ENCODE measurements at regions not wholly inside any gene's neighbourhood (a gene's known extent, or its start where the extent isn't known, plus 50 kb on each side); places are given as distances from the start of the nearest gene placed in this dataset.

DNA sequence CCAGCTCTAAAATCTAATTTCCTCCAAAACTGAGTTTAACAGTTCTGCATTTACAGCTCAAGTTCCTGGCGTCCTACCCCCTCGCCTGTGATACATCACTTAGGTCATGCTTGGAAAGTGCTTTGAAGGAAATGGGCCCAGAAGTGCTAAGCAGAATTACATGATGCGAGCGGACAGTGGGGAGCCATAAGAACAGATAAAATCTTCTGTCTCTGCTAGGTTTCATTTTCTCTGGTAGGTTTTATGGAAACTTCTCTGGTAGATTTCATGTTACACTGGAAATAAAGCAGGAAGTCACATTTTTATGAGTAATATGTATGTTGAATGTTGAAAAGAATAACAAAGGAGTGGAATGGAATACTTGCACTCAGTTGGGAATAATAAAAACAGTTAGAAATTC, 138.3 kb downstream of the ZDHHC21 start:
- TF ChIP-seq POLR2A (IDR thresholded peaks at IDR 0.05; ENCODE audit: control extremely low read depth in 1 of 2, low read depth in 2 of 2, low read length in 2 of 2): no peak
- TF ChIP-seq, protein P1, sequence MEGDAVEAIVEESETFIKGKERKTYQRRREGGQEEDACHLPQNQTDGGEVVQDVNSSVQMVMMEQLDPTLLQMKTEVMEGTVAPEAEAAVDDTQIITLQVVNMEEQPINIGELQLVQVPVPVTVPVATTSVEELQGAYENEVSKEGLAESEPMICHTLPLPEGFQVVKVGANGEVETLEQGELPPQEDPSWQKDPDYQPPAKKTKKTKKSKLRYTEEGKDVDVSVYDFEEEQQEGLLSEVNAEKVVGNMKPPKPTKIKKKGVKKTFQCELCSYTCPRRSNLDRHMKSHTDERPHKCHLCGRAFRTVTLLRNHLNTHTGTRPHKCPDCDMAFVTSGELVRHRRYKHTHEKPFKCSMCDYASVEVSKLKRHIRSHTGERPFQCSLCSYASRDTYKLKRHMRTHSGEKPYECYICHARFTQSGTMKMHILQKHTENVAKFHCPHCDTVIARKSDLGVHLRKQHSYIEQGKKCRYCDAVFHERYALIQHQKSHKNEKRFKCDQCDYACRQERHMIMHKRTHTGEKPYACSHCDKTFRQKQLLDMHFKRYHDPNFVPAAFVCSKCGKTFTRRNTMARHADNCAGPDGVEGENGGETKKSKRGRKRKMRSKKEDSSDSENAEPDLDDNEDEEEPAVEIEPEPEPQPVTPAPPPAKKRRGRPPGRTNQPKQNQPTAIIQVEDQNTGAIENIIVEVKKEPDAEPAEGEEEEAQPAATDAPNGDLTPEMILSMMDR (IDR thresholded peaks at IDR 0.05; ENCODE audit: control extremely low read depth in 1 of 3, insufficient read depth in 1 of 3, low read depth in 1 of 3, low read length in 3 of 3): no peak
- TF ChIP-seq RAD21 (IDR thresholded peaks at IDR 0.05 in 1 of 2, conservative IDR thresholded peaks at IDR 0.05 in 1 of 2; ENCODE audit: low read depth in 2 of 2, low read length in 2 of 2): no peak
- TF ChIP-seq EP300 (IDR thresholded peaks at IDR 0.05; ENCODE audit: borderline replicate concordance in 1 of 2, low read depth in 2 of 2, low read length in 2 of 2): no peak
- TF ChIP-seq FOSL1 (IDR thresholded peaks at IDR 0.05; ENCODE audit: insufficient read depth, low read depth, low read length): no peak
- no peak for TF ChIP-seq HDAC2 (IDR thresholded peaks at IDR 0.05; ENCODE audit: borderline replicate concordance in 1 of 2, low read depth in 2 of 2, low read length in 2 of 2)
- TF ChIP-seq EZH2 (IDR thresholded peaks at IDR 0.05; ENCODE audit: low read depth, low read length, severe bottlenecking): no peak
- no peak for TF ChIP-seq ASH2L (IDR thresholded peaks at IDR 0.05; ENCODE audit: low read length)
- no peak for TF ChIP-seq POLR2AphosphoS5 (IDR thresholded peaks at IDR 0.05; ENCODE audit: low read depth, low read length)
